GM21529 (cell line): ENCODE measurements at regions not wholly inside any gene's neighbourhood (a gene's known extent, or its start where the extent isn't known, plus 50 kb on each side); places are given as distances from the start of the nearest gene placed in this dataset.
A peak's percentile ranks its signal among the peaks of the same experiment; 100 is the strongest.
"Not testable (repeated sequence)": the region's sequence is repeated elsewhere in the genome, so short reads cannot be mapped to it uniquely, and the experiment has no call there.

Source experiments
- ATAC-seq: cut with Tn5 transposase; IDR thresholded peaks from one replicate; pipeline ENCODE4 v1.9.1; 2021; ENCODE audit not compliant: unreplicated experiment

DNA sequence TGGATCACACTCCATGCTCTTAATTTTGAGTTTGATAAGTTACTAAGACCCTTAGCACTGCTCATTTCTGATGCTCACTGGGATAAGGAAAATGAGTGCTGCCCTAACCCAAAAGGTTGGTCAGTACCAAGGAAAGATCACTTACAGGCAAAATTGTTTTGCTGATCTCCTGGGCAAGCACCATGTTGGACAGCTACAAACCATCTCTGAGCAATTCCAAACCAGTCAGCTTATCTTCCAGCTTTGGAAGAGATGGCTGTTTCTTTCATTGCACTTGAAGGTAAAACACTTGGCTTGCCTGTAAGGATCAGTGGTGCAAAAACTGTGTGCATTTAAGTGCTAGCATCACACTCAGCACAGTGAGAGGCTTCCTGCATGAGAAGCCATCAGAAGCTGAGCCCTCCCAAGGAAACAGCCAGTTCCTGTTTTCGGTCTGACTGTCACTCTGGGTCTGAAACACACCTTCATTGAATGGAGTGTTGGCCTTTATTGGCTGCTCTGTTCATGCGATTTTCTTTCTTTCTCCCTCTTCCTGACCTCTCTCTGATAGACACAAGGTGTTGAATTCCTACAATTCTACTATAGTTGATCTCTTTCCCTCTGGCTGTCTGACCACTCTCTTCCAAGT is 126.4 kb upstream of the GHITM start:
- peak; percentile 99 for ATAC-seq

DNA sequence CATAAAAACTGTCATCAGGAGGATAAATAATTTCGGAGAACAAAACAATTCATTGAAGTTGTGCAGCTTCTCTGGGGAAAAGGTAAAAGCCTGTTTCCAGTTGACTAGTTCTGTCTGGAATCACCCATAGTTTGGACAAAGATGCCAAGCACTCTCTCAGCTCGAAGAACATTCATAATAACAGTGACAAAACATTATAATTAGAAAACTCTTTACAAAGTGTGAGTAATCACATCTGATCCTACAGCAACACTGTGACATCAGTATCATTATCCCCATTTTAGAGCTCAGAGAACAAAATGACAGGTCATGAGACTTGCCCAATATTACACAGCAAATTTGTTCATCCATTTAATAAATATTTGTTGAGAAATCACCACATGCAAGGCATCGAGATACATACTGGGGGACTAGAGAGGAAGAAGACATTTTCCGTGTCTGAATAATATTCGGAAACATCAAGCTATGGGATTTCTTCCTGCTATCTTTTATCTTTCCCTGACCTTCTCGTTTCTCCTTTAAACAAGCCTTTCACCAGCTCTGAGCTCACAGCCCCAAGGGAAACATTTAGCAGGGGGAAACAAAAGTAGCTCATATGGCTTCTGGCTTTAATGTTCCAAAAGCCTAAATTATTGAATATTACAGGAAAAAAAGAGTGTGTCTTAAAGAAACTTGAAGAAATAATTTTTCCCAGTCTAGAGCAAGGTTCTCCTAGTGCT is 123.3 kb upstream of the GHITM start:
- ATAC-seq = no peak

DNA sequence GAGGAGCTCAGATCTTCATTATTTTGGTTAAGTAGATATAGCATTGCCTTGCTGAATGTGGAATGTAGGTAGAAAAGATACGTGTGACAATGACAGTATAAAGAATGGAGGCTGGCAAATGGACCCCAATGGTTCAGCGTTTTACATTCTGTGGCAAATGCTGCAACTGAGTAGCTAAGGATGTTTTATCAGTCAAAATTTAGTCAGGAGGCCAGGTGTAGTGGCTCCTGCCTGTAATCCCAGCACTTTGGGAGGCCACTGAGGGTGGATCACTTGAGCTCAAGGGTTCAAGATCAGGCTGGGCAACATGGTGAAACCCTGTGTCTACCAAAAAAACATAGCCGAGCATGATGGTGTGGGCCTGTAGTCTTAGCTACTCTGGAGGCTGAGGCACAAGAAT is 120.5 kb upstream of the GHITM start:
- no peak for ATAC-seq

DNA sequence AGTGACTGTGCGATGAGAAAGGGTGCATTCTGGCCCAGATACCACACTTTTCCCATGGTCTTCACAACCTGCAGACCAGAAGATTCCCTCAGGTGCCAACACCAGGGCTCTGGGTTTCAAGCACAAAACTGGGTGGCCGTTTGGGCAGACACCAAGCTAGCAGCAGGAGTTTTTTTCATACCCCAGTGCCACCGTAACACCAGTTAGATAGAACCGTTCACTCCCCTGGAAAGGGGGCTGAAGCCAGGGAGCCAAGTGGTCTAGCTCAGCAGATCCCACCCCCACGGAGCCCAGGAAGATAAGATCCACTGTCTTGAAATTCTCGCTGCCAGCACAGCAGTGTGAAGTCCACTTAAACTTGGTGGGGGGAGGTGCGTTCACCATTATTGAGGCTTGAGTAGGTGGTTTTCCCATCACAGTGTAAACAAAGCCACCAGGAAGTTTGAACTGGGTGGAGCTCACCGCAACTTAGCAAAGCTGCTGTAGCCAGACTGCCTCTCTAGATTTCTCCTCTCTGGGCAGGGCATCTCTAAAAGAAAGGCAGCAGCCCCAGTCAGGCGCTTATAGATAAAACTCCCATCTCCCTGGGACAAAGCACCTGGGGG is 119.4 kb upstream of the GHITM start:
- ATAC-seq = not testable (repeated sequence)

DNA sequence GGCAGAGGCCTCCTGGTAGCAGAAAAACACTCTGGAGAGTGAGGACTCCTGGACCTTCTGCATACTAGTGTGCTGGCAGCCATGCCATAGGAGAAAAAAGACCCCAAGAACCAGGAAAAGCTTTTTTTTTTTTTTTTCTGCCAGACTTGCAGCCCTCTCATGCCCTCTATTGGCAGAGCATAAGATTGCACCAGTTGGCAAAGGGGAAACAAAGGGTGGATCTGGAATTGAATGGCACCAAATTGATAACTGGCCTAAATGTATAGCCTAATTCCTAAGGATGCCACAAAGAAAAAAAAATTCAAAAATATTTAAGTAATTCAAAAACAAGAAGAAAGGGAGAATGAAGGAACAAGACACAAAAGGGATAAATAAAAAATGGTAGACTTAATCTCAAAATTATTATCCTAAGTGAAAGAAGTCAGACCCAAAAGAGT is 112.5 kb upstream of the GHITM start:
- no peak for ATAC-seq

DNA sequence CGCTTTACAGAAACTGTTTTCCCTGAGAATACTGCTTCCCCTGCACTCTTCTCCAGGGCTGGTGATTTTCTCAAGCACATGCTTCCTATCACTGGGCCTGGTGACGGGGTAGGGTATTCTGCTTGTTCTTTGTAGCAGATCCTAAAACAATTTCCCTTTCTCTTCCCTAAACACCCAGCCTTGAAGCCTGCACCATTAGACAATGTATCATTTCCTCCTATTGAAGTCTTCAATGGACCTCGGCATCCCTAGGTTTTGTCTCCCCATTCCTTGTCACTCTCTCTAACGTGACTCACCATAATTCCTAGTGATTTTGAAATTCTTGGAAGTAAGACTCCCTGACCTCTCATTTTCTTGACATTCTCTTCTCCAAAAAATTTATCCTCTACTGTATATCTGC is 109.5 kb upstream of the GHITM start:
- ATAC-seq = no peak

DNA sequence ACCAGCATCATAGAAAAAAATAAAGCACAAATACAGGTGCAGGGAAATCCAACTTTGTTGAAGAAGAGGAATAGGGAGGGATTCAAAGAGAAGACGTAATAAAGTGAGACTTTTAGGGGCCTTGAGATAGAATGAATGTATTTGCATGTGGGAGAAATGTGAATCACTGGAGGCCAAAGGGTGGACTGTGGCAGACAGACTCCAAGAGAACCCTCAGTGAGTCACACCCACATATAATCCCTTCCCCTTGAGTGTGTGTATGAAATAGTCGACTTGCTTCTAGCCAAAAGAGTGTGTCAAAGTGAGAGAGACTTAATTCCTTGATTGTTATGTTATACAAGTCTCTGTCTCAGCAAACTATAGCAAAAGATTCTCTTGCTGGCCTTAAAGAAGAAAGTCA is 101.3 kb upstream of the GHITM start:
- no peak for ATAC-seq

DNA sequence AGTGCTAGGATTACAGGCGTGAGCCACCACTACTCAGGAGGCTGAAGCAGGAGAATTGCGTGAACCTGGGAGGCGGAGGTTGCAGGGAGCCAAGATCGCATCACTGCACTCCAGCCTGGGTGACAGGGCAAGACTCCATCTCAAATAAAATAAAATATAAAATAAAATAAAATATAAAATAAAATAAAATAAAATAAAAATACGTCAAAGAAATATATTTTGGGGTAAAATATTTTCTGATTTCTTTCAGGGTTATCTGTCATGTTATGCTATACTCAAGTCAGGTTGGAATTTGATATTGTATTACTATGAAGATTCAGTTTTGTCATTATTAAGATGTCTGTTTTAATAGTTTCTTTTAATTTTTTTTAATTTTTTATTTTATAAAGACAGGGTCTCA is 99.4 kb upstream of the GHITM start:
- ATAC-seq = no peak

DNA sequence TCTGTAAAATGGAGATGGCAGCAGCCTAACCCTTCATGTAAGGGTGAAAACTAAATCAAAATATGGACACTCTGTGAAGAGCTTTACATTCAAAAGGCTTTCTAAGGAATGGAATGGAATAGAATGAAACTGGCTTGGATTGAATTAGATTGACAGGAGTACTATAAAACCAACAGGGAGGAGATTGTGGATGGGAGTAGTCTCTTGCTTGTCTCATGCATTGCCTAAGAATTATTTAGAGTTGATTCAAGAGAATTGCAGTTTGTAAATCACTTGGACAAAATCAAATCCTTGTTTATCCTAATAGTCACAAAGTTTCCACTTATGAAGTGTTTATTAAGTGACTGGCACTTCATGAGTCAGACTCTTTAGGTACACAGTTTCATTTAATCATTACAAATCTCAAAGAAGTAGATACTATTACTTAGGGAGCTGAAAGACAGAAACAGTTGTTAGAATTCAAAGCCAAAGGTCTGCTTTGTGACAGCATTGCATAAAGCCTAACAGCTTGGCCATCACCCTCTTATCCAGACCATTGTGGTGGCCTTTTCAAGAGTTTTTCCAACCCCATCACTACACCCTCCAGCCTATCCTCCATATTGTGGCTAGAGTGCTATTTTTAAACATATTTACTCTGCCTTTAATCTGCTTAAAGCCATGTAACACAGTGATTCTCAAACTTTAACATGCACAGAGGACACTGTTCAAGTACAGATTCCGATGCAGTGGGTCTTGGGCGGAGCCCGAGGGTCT is 91.9 kb upstream of the GHITM start:
- no peak for ATAC-seq

DNA sequence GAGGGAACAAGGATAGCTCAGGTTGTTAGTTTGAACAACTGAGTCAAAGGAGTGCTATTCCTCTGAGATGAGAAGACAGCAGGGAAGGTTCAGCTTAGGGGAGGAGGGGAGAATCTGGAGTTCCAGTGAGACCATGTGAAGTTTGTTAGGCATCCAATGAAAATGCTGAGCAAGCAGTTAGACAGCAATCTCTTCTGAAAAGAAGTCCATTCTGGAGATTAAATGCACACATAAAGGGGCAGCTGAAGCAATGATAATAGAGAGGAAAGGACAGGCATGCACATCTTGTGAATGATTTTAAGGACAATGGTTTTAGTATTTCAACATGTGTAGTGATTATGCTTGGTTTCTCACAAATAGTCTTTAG is 89.7 kb upstream of the GHITM start:
- no peak for ATAC-seq

DNA sequence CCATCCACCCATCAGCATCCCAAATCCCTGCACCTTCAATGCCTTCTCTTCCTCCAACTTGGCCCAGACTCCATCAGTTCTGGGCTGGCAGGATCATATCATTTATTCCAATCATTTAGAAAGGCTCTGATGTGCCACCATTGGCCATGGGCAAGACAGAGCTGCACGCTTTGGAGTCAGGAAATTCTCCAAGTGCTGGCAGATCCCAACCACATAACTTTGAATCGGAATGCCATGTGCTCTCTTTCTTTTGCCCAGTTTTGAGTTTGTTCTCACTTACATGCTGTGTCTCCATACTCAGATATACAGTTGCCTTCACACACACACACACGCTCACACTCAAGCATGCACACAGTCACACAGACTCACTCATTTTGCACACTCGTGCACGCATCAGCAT is 85.7 kb upstream of the GHITM start:
- no peak for ATAC-seq

DNA sequence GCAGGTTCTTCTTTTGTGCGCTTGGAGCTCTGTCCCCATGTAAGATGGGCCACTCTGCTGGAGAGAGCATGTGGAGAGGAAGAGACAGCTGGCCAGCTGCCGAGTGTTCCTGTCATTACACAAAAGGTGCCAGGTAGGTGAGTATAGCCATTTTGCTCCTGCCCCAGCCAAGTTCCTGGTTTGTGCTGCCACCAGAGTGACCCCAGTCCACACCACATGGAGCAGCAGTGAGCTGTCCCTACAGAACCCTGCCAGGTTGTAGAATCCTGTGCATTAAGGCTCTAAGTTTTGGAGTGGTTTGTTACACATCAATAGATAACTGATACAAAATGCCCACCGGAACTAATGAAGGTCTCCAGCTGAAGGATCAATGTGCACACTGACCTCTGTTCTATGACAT is 84.6 kb upstream of the GHITM start:
- ATAC-seq = no peak

DNA sequence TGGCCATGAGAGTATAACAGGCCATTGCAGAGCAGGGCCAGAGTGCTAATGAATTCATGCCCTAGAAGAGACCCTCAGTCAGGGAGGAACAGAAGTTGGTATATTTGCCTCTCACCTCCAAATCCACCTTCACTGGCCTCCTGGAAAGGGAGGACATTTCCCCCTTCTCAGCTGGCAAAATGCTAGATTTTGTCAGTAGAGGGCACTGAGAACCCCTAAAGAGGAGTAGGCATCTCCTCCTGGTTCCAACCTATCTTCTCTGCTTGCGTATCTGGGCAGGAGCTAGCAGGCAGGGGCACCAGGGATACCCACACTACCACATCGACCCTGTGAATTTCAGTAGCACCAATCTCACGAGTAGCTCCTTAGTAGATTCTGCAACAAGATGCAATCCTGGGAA is 79.8 kb upstream of the GHITM start:
- no peak for ATAC-seq

DNA sequence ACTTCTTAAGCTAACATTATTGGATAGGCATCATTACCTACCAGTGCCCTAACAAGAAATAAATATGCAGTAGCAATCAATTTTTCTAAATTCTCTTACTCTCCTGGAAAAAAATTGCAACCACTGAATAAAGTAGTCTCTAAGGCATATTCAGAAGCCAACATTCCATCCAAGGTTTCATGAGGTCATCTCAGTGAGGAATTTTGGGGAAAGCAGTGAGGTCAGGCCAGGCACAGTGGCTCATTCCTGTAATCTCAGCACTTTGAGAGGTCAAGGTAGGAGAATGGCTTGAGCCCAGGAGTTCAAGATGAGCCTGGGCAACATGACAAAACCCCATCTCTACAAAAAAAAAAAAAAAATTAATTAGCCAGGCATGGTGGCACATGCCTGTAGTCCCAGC is 75.9 kb upstream of the GHITM start:
- no peak for ATAC-seq

DNA sequence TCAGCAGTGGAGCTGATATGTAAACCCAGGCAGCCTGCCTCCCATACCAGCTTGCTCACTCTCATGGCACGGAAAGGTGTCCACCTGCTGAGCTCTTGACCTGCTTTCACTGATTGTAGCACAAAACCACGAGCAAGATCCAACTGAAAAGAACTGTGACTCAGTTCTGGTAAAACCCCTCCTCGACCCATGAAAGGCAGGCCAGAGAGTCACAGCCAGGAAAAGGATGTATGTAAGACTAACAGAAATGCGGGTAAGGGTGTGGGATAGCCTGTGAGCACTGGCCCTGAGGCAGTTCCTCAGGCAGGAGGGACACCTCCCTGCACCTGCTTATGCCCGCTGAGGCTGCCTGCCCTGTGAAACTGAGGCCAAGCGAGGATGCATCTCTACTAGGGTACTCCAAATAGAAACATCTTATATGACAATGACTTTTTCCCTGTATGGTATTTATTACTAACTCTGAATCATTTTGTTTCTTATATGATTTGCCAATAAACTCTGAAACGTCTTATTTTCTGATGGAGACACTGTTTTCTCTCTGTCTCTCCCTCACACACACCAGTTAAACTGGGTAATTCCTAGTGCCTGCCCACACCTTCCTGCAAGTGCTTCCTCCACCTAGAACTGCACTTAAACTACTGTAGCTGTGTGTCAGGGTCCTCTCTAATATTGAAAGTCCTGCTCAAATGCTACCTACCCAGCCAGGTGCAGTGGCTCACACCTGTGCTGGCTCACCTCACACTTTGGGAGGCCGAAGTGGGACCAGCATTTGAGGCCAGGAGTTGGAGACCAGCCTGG is 73.3 kb upstream of the GHITM start:
- no peak for ATAC-seq

DNA sequence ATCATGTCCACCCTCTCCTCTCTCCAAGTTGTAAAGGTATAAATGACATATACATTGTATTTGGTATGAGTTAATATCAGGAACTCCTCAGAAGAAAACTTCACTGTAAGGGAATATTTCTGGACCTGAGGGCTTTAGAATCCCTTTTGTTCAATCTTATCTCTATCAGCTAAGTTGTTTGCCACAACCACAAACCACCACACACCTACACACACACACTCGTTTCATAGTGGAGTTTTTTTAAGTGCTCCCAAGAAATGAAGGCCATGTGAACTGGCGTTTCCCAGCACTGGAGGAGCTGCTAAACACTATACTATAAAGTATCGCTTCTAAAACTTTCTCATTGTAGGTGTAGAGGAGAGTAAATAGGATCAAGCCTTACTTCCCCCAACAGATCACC is 64.8 kb upstream of the GHITM start:
- ATAC-seq = no peak

DNA sequence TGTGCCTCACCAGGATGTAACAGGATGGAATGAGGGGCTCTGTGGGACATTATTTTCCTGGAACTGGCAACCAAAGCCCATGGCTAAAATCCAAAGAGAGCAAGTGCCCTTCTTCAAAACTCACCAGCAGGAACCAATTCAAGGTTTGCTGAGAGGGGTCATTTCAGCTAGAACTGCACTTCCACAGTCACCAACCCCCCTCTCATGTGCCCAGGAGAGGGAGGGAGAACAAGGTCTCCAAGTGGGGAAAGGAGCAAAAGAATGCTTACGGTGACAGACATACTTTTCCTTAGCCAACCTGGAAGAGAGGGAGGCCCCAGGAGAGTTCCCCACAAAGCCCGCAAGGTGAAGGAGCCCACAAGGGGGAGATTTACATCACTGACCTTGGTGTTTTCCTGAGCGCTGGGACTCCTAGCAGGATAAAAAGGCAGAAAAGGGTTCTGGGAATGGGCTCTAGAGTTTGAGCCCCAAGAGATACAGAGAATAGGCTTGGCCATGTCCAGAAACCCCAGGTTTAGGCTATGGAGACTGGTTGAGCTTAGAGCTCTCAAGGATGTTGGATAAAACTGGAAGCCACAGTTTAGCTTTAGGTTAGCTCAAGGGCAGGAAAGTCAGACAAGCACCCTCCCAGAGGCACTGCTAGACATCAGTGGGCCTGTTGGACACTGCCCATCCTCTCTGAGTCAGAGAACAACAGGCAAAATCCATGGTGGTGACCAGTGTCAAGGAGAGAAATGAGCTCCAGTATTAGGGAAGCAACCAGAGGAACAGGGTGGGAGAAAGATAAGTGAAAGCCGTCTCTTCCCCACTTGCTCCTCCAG is 63.9 kb upstream of the GHITM start:
- ATAC-seq = no peak

DNA sequence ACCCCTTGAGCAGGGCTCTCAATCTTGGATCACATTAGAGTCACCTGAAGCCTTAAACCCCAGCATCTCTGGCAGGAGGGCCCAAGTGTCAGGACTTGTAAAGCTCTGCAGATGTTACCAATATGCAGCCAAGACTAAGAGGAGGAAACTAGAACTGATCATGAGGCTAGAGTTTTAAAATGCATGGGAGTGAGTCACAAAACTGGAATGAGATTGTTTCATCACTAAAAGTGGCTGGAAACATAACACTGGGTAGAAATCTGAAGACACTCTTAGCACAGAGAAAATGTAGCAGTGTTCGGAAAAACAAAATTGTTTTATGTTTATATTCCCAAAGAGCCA is 63.3 kb upstream of the GHITM start:
- no peak for ATAC-seq

DNA sequence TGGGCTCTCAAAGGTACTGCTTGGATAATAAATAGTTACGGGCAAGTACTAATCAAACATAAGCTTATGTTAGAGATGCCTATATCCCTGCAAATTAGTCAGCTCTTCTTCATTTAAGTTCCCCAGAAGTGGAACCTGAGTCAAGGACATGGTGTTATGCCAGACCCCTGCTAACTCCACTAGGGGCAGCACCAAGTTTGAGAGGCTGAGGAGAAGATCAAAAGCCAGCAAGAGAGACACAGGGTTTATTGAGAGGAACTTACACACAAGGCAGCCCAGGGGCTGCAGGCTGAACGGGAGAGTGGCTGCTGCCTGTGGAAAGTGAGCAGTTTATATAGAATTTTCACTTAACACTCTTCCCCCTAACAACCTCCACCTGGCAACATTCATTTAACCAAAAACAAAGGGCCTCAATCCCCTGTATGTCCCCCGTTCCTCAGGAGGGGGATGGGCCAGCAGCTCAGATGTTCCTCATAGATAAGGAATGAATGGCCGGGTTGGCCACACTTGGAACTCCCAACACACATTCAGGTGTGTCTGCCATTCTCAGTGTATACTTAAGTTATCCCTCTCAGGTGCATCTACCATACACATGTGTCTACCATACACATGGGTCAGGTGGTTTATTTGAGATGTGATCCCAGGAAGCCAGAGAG is 62.6 kb upstream of the GHITM start:
- no peak for ATAC-seq

DNA sequence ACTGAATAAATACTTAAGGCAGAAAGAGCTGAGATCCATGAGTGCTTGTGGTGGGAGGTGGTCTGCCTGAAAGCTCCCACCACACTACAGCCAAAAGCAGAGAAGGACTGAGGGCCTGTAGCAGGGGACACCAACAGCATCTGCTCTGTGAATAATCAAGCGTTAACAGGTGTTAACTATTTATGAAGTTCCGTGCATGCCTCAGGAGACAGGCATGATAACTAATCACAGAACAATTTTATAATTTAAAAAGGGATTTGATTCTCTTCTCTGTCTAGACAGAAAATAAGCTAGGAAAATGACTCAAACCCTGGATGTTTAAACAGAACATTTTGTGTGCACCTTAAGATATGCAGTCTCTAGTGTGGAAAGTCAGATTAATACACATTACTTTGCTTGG is 61.5 kb upstream of the GHITM start:
- ATAC-seq = no peak
